ENCODE measurements at regions not wholly inside any gene's neighbourhood (a gene's known extent, or its start where the extent isn't known, plus 50 kb on each side); places are given as distances from the start of the nearest gene placed in this dataset.

DNA sequence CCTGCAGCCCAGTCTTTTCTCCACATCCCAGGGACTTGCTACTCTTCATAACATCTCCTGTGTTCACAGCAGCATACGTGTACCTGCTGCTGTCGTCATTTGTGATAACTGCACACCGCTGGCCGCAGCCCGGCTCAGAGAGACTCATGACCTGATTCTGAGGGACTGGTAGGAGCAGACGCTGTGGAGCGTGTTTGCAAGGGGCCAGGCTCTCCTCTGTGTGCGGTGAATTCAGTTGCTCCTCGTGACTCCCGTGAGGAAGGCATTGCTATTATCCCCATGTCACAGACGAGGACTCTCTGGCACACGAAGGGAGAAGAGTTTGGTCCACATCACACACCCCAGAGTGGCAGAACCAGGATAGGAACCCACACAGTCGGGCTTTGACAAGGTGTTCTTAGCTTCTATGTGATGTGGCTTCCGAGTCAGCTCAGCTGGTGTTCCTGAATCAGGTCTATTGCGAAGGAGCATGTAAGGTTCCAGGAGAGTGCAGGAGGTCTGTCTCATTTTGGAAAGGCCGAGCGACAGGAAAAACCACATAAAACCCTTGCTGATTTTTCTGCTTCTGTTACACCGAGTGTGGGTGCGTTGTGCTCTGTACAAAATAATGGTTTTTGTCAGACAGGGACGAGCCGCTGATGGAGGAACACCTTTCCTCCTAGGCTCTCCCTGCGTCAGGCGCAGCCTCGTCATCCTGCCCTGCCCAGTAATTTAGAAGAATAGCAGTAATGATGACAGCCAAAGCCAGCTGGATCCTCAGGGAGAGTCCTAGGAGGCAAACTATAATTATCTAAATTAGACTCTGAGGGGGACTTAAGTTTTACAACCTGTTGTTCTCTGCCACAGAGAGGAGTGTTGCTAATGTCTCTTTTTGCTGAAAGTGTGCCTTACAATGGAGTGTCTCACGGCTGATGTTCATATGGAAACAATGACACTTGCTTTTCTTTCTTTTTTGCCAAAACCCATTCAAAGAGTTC, 157.5 kb upstream of the RGMA start:
- no peak for DNase-seq
- H3K27me3 Mint-ChIP-seq (ENCODE audit: insufficient read depth) = peaks cover 22% of the 10 kb centered on the region
- 90 to 91% methylated on average over 24 to 25 of the region's 25 CpGs for whole genome bisulfite sequencing, 2 experiments (ENCODE audit: insufficient coverage in 1 of 2, insufficient read length in 1 of 2)
- H3K4me1 ChIP-seq (ENCODE audit: control insufficient read depth, insufficient read depth, low read length) = no peaks in the 10 kb centered on the region
- H3K4me3 ChIP-seq (ENCODE audit: low read length) = no peak overlapping the region
- H3K36me3 ChIP-seq (ENCODE audit: control insufficient read depth, insufficient read depth, low read length) = no peaks in the 10 kb centered on the region
- no peak overlapping the region for H3K4me3 Mint-ChIP-seq
- H3K4me1 Mint-ChIP-seq = peaks cover 17% of the 10 kb centered on the region
- H3K9ac ChIP-seq (ENCODE audit: extremely low read depth, low read length, poor library complexity, severe bottlenecking) = no peak overlapping the region
- no peaks in the 10 kb centered on the region for H3K9me3 Mint-ChIP-seq
- no peaks in the 10 kb centered on the region for H3K36me3 Mint-ChIP-seq (ENCODE audit: low read depth)
- TF ChIP-seq, protein P1, sequence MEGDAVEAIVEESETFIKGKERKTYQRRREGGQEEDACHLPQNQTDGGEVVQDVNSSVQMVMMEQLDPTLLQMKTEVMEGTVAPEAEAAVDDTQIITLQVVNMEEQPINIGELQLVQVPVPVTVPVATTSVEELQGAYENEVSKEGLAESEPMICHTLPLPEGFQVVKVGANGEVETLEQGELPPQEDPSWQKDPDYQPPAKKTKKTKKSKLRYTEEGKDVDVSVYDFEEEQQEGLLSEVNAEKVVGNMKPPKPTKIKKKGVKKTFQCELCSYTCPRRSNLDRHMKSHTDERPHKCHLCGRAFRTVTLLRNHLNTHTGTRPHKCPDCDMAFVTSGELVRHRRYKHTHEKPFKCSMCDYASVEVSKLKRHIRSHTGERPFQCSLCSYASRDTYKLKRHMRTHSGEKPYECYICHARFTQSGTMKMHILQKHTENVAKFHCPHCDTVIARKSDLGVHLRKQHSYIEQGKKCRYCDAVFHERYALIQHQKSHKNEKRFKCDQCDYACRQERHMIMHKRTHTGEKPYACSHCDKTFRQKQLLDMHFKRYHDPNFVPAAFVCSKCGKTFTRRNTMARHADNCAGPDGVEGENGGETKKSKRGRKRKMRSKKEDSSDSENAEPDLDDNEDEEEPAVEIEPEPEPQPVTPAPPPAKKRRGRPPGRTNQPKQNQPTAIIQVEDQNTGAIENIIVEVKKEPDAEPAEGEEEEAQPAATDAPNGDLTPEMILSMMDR (conservative IDR thresholded peaks at IDR 0.05) = no peak
- H3K27ac ChIP-seq (ENCODE audit: low read depth, low read length) = no peak overlapping the region
- H3K27ac Mint-ChIP-seq = no peak overlapping the region
- no peaks in the 10 kb centered on the region for H3K9me3 ChIP-seq (ENCODE audit: control insufficient read depth, low read length)
- no peaks in the 10 kb centered on the region for H3K27me3 ChIP-seq (ENCODE audit: control insufficient read depth, insufficient read depth, low read length, poor library complexity, severe bottlenecking)

DNA sequence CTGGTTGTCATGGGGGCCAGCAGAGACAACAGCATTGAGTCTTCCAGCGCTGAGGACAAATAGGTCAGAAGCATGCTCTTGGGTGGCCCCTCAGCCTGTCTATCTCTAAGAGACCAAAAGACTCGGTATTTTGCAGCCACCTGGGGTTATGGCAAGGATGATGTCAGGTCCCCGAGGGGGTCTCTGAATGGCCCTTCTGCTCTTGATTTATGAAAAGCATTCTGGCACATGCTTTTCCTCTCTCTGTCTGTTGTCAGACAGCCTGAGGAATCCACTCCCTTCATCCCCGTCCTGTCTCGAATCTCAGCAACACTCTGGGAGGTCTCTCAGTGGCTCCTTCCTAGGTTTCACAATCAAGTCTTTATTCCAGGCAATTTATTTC, 156.6 kb upstream of the RGMA start:
- Mint-ChIP-seq H3K4me3 (no peak overlapping the region), H3K27ac (no peak overlapping the region), H3K4me1 (peaks cover 17% of the 10 kb centered on the region), H3K9me3 (no peaks in the 10 kb centered on the region), H3K36me3 (ENCODE audit: low read depth) (no peaks in the 10 kb centered on the region), H3K27me3 (ENCODE audit: insufficient read depth) (peaks cover 29% of the 10 kb centered on the region)
- H3K9me3 ChIP-seq (ENCODE audit: control insufficient read depth, low read length) = no peaks in the 10 kb centered on the region
- no peak overlapping the region for H3K27ac ChIP-seq (ENCODE audit: low read depth, low read length)
- no peaks in the 10 kb centered on the region for H3K4me1 ChIP-seq (ENCODE audit: control insufficient read depth, insufficient read depth, low read length)
- no peak overlapping the region for H3K9ac ChIP-seq (ENCODE audit: extremely low read depth, low read length, poor library complexity, severe bottlenecking)
- WGBS, 2 experiments (ENCODE audit: insufficient coverage in 1 of 2, insufficient read length in 1 of 2) = 42 to 84% methylated on average over 2 to 5 of the region's 5 CpGs
- TF ChIP-seq, protein P1 (conservative IDR thresholded peaks at IDR 0.05) = no peak
- H3K4me3 ChIP-seq (ENCODE audit: low read length) = no peak overlapping the region
- no peaks in the 10 kb centered on the region for H3K36me3 ChIP-seq (ENCODE audit: control insufficient read depth, insufficient read depth, low read length)
- no peak for DNase-seq
- H3K27me3 ChIP-seq (ENCODE audit: control insufficient read depth, insufficient read depth, low read length, poor library complexity, severe bottlenecking) = no peaks in the 10 kb centered on the region

DNA sequence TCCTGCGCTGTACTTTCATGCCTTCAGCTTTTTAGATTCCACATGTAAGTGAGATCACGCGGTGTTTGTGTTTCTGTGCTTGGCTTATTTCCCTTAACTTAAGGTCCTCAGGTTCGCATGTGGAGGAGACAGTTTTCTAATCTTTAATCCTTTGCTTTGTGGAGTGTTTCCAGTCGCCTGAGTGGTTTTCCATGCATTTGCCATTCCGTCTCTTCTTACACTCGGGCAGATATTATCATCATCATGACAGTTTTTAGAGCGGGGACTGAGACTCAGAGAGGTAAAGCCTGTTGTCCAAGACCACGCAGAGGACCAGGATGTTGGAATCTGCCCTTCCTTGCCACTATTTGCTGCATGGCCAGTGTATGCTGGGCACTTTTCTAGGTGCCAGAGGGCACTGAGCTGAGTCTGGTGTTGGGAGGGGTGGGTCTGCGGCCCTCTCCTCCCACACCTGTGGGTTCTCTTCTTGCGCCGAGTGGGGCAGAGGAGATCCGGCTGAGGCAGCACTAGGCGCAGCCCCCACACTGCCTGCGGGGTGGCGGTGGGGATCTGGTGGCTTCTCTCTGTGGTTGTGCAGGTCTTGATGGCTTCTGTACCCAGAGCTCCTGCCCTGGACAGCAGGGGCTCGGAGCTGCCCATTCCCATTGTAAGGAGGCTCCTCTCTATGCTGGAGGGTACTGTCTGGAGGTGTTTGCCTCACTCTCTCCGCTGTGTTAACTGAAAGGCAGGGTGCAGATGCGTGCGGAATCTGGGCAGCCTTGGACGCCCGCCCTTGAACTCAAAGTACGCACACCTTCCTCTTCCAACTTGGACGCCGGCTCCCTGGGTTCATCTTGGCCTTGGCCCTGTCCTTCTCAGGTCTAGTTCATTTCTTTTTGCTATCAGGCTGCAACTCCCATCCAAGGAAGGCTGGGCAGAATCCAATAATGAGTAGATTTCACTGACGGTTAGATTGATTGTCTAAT, 156.0 kb upstream of the RGMA start:
- Histone ChIP-seq H3K4me1 (ENCODE audit: control insufficient read depth, insufficient read depth, low read length) (no peaks in the 10 kb centered on the region), H3K4me3 (ENCODE audit: low read length) (no peak overlapping the region), H3K27ac (ENCODE audit: low read depth, low read length) (no peak overlapping the region), H3K27me3 (ENCODE audit: control insufficient read depth, insufficient read depth, low read length, poor library complexity, severe bottlenecking) (no peaks in the 10 kb centered on the region), H3K9me3 (ENCODE audit: control insufficient read depth, low read length) (no peaks in the 10 kb centered on the region), H3K36me3 (ENCODE audit: control insufficient read depth, insufficient read depth, low read length) (no peaks in the 10 kb centered on the region), H3K9ac (ENCODE audit: extremely low read depth, low read length, poor library complexity, severe bottlenecking) (no peak overlapping the region)
- no peaks in the 10 kb centered on the region for H3K36me3 Mint-ChIP-seq (ENCODE audit: low read depth)
- DNase-seq = no peak
- 95% methylated on average over 16 to 26 of the region's 26 CpGs for WGBS, 2 experiments (ENCODE audit: insufficient coverage in 1 of 2, insufficient read length in 1 of 2)
- H3K4me3 Mint-ChIP-seq = no peak overlapping the region
- peaks cover 17% of the 10 kb centered on the region for H3K4me1 Mint-ChIP-seq
- H3K9me3 Mint-ChIP-seq = no peaks in the 10 kb centered on the region
- no peak overlapping the region for H3K27ac Mint-ChIP-seq
- TF ChIP-seq, protein P1 (conservative IDR thresholded peaks at IDR 0.05) = no peak
- H3K27me3 Mint-ChIP-seq (ENCODE audit: insufficient read depth) = peaks cover 34% of the 10 kb centered on the region

Data from endodermal cell (in vitro differentiated cells).